GM06990 (cell line): ENCODE measurements at regions not wholly inside any gene's neighbourhood (a gene's known extent, or its start where the extent isn't known, plus 50 kb on each side); places are given as distances from the start of the nearest gene placed in this dataset.
A peak's percentile ranks its signal among the peaks of the same experiment; 100 is the strongest.
"Not testable (repeated sequence)": the region's sequence is repeated elsewhere in the genome, so short reads cannot be mapped to it uniquely, and the experiment has no call there.

Experiments used
- DNase-seq: peaks from one replicate; pipeline ENCODE4 v3.0.0-alpha.2; 2011; ENCODE audit not compliant: insufficient read length; ENCODE audit errors: extremely low read depth
- H3K27me3 ChIP-seq: replicated peaks from 2 replicates; pipeline ENCODE4 v1.6.0; 2011; ENCODE audit warnings: low read length; ENCODE audit not compliant: control insufficient read depth, insufficient read depth
- H3K36me3 ChIP-seq: 2 replicates; pipeline ENCODE4 v1.5.1; 2011; ENCODE audit warnings: low read length; ENCODE audit not compliant: control insufficient read depth, insufficient read depth
- H3K4me3 ChIP-seq: replicated peaks from 2 replicates; pipeline ENCODE4 v1.5.1; 2011; ENCODE audit warnings: low read depth, mild to moderate bottlenecking, control low read depth, low read length
- TF ChIP-seq, protein P1 (sequence below): IDR thresholded peaks from 2 replicates; pipeline ENCODE4 v1.5.1; 2011; ENCODE audit warnings: low read length, control low read depth, mild to moderate bottlenecking, inconsistent platforms; ENCODE audit not compliant: insufficient read depth, poor library complexity, severe bottlenecking

DNA sequence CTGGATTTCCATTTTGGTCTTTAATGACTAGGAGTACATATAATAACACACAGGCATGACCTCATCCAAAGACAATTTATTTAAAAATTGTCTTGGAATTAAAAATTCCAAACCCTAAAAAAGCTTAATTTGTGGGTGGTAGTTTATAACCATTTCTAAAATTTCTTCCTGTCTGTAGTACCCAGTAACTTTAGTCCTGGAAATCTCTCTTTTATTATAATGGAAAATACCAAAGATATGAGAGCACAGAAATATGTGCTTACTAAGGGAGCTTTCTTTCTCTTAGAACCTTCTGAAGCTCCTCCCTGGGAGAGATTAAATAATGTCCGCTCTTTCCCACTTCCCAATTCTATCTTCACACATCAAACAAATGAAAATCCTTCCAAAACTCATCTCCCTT is 70.5 kb upstream of the PRL start:
- no peak overlapping the region for H3K4me3 ChIP-seq
- H3K27me3 ChIP-seq: no peaks in the 10 kb centered on the region
- no peaks in the 10 kb centered on the region for H3K36me3 ChIP-seq
- TF ChIP-seq, protein P1, sequence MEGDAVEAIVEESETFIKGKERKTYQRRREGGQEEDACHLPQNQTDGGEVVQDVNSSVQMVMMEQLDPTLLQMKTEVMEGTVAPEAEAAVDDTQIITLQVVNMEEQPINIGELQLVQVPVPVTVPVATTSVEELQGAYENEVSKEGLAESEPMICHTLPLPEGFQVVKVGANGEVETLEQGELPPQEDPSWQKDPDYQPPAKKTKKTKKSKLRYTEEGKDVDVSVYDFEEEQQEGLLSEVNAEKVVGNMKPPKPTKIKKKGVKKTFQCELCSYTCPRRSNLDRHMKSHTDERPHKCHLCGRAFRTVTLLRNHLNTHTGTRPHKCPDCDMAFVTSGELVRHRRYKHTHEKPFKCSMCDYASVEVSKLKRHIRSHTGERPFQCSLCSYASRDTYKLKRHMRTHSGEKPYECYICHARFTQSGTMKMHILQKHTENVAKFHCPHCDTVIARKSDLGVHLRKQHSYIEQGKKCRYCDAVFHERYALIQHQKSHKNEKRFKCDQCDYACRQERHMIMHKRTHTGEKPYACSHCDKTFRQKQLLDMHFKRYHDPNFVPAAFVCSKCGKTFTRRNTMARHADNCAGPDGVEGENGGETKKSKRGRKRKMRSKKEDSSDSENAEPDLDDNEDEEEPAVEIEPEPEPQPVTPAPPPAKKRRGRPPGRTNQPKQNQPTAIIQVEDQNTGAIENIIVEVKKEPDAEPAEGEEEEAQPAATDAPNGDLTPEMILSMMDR: no peak
- no peak for DNase-seq

DNA sequence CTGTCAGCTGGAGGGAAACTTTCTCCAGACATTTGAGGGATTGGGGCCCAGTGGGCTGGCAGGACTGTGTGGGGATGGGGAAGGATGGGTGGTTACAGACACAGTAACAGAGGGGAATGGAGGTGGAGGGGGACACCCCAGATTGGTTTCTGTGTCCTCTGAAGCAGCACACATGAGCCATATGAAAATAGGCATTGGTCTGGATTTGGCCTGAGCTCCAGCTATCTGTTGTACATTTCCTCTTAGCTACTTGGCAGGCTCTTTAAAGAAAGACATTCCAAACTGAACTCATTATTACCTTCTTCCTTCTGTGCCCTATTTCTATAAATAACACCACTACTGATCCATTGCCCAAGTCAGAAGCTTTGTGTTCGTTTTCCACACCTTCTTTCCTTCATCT is 72.0 kb upstream of the PRL start:
- Histone ChIP-seq H3K27me3 (no peaks in the 10 kb centered on the region), H3K4me3 (no peak overlapping the region), H3K36me3 (no peaks in the 10 kb centered on the region)
- no peak for DNase-seq
- TF ChIP-seq, protein P1: no peak

DNA sequence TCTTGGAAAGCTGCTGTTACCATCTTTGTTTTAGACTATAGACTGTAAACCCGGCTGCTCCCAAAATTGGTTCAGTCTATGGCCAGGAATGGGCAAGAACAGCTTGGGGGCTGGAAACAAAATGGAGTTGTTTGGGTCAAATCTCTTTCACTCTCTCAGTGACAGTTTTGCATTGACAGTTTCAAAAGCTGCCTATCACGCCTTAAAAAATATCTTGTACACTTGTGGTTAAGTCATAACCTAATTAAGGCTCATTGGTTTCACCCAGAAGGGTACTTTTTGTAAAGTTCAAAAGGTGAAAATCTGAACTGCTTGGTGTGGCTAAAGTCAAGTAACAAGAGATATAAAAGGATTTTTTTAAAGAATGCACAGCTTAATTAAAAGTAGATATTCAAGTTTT is 76.1 kb upstream of the PRL start:
- Histone ChIP-seq H3K4me3 (no peak overlapping the region), H3K36me3 (no peaks in the 10 kb centered on the region), H3K27me3 (no peaks in the 10 kb centered on the region)
- DNase-seq: peak; percentile 64
- TF ChIP-seq, protein P1: no peak

DNA sequence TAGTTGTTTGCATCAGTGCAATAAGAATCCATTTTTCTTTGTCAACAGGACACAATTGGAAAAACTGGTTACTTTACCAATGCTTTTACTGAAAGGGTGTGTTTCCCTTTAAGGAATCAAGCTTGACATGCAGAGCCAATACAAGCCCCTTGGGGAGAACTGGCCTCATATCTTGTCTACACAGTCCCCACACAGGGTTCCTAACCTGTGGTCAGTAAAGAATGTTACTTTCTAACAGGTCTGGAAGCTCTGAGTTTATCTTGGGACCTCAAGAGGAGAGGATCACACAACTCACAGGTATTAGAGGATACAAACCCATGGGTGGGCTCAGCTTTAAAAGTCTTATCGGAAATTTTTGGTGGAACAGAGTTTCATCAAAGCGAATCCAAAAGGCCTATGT is 78.1 kb upstream of the PRL start:
- H3K27me3 ChIP-seq, DNase-seq, H3K36me3 ChIP-seq, H3K4me3 ChIP-seq: not testable (repeated sequence)

DNA sequence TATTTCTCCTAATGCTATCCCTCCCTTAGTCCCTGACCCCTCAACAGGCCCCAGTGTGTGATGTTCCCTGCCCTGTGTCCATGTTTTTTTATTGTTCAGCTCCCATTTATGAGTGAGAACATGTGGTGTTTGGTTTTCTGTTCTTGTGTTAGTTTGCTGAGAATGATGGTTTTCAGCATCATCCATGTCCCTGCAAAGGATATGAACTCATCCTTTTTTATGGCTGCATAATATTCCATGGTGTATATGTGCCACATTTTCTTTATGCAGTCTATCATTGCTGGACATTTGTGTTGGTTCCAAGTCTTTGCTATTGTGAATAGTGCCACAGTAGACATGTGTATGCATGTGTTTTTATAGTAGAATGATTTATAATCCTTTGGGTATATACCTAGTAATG is 79.5 kb upstream of the PRL start:
- not testable (repeated sequence) for DNase-seq, H3K27me3 ChIP-seq, H3K4me3 ChIP-seq, H3K36me3 ChIP-seq

DNA sequence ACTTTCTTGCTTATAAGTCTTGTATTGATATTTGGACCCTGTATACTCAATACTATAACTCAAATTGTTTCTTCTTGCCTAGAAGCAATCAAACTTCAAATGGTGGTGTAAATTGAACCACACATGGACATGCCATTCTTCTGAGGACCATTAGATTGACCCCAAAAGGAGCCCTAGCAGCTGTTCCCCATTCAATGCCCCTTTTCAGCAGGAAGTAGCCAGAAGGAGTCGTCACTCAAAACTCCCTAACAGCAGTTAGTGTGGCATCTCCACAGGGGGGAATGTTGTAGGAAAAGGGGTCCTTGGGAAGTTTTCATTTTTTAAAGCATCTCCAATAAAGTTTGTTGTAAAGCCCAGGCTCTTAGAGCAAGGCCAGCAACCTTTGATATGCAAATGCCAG is 81.7 kb upstream of the PRL start:
- DNase-seq, H3K27me3 ChIP-seq, H3K4me3 ChIP-seq, H3K36me3 ChIP-seq: not testable (repeated sequence)

DNA sequence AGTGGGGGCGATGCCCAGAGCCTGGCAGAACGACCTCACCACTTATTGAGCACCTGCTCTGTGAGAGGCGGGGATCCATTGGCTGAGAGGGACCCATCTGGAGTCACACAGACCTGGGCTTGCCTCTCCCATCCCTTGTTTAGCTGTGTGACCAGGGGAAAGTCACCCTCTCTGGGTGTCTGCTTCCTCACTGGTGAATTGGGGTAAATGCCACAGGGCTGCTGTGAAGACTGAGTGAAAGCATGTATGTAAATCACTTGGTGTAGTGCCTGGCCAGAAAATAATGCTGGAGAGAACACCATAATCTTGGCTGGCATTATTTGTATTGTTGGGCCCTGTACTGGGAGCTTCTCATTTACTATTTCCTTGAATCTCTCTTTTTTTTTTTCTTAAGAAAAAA is 83.4 kb upstream of the PRL start:
- TF ChIP-seq, protein P1: no peak

More for the DNA sequence above, 83.4 kb upstream of the PRL start:
- H3K4me3 ChIP-seq: no peak overlapping the region
- no peak for DNase-seq
- H3K27me3 ChIP-seq: no peaks in the 10 kb centered on the region
- no peaks in the 10 kb centered on the region for H3K36me3 ChIP-seq
